Endodermal cell (in vitro differentiated cells): ENCODE measurements at regions not wholly inside any gene's neighbourhood (a gene's known extent, or its start where the extent isn't known, plus 50 kb on each side); places are given as distances from the start of the nearest gene placed in this dataset.

Source experiments
- DNase-seq: peaks from one replicate; pipeline ENCODE4 v3.0.0-alpha.2; 2017
- H3K27ac ChIP-seq: 2 replicates; pipeline ENCODE4 v1.5.1; 2013; ENCODE audit warnings: mild to moderate bottlenecking, low read depth, low read length, moderate library complexity
- H3K27me3 ChIP-seq: 2 replicates; pipeline ENCODE4 v1.6.1; 2013; ENCODE audit warnings: mild to moderate bottlenecking, low read length, moderate library complexity; ENCODE audit not compliant: insufficient read depth, control insufficient read depth, poor library complexity, severe bottlenecking
- H3K36me3 ChIP-seq: 2 replicates; pipeline ENCODE4 v1.7.0; 2013; ENCODE audit warnings: mild to moderate bottlenecking, low read length, moderate library complexity; ENCODE audit not compliant: control insufficient read depth, insufficient read depth
- H3K4me1 ChIP-seq: one replicate; pipeline ENCODE4 v1.7.0; 2013; ENCODE audit warnings: low read length; ENCODE audit not compliant: control insufficient read depth, insufficient read depth
- H3K4me3 ChIP-seq: 2 replicates; pipeline ENCODE4 v1.5.1; 2013; ENCODE audit warnings: mild to moderate bottlenecking, low read length, moderate library complexity
- H3K9ac ChIP-seq: 2 replicates; pipeline ENCODE4 v1.6.1; 2013; ENCODE audit warnings: mild to moderate bottlenecking, low read length, moderate library complexity; ENCODE audit not compliant: poor library complexity, severe bottlenecking; ENCODE audit errors: extremely low read depth
- H3K9me3 ChIP-seq: 2 replicates; pipeline ENCODE4 v1.6.1; 2013; ENCODE audit warnings: mild to moderate bottlenecking, low read length, moderate library complexity; ENCODE audit not compliant: control insufficient read depth
- H3K27ac Mint-ChIP-seq: 2 replicates; pipeline ENCODE4 v1.8.0; 2020; ENCODE audit warnings: mixed read lengths
- H3K27me3 Mint-ChIP-seq: 2 replicates; pipeline ENCODE4 v1.8.0; 2021; ENCODE audit warnings: mild to moderate bottlenecking, mixed read lengths; ENCODE audit not compliant: insufficient read depth
- H3K36me3 Mint-ChIP-seq: 2 replicates; pipeline ENCODE4 v1.8.0; 2020; ENCODE audit warnings: low read depth, mixed read lengths
- H3K4me1 Mint-ChIP-seq: 2 replicates; pipeline ENCODE4 v1.8.0; 2020; ENCODE audit warnings: mixed read lengths
- H3K4me3 Mint-ChIP-seq: 2 replicates; pipeline ENCODE4 v1.8.0; 2020; ENCODE audit warnings: mild to moderate bottlenecking, moderate library complexity, mixed read lengths
- H3K9me3 Mint-ChIP-seq: 2 replicates; pipeline ENCODE4 v1.8.0; 2020; ENCODE audit warnings: mild to moderate bottlenecking, mixed read lengths
- WGBS, 2 experiments: methylation state at CpG; one replicate each; pipeline versions ENCODE4 v1.1.5 to v1.1.7; 2013; ENCODE audit warnings: missing lambda C conversion rate in 2 of 2, mixed read lengths in 1 of 2; ENCODE audit not compliant: insufficient coverage in 1 of 2, insufficient read length in 1 of 2; 5-methylcytosine and 5-hydroxymethylcytosine counted together
- TF ChIP-seq, protein P1 (sequence below): fragments of 200-600 bp; sonication (generic); conservative IDR thresholded peaks from 2 replicates; pipeline ENCODE4 v1.5.0; 2021; ENCODE audit warnings: antibody characterized with exemption, mild to moderate bottlenecking

GRCh38 chr9:2481216-2481615 lies 140.4 kb upstream of the VLDLR start:
- H3K27ac ChIP-seq: no peak overlapping the region
- DNase-seq: no peak
- H3K27me3 Mint-ChIP-seq: no peaks in the 10 kb centered on the region
- H3K9me3 Mint-ChIP-seq: no peaks in the 10 kb centered on the region
- 95 to 100% methylated on average over 2 to 3 of the region's 3 CpGs for WGBS, 2 experiments
- no peak overlapping the region for H3K4me3 ChIP-seq
- no peak overlapping the region for H3K4me3 Mint-ChIP-seq
- H3K27me3 ChIP-seq: no peaks in the 10 kb centered on the region
- H3K4me1 ChIP-seq: no peaks in the 10 kb centered on the region
- no peak overlapping the region for H3K27ac Mint-ChIP-seq
- no peaks in the 10 kb centered on the region for H3K9me3 ChIP-seq
- H3K36me3 Mint-ChIP-seq: peaks cover 4% of the 10 kb centered on the region
- no peaks in the 10 kb centered on the region for H3K36me3 ChIP-seq
- H3K4me1 Mint-ChIP-seq: no peaks in the 10 kb centered on the region
- TF ChIP-seq, protein P1, sequence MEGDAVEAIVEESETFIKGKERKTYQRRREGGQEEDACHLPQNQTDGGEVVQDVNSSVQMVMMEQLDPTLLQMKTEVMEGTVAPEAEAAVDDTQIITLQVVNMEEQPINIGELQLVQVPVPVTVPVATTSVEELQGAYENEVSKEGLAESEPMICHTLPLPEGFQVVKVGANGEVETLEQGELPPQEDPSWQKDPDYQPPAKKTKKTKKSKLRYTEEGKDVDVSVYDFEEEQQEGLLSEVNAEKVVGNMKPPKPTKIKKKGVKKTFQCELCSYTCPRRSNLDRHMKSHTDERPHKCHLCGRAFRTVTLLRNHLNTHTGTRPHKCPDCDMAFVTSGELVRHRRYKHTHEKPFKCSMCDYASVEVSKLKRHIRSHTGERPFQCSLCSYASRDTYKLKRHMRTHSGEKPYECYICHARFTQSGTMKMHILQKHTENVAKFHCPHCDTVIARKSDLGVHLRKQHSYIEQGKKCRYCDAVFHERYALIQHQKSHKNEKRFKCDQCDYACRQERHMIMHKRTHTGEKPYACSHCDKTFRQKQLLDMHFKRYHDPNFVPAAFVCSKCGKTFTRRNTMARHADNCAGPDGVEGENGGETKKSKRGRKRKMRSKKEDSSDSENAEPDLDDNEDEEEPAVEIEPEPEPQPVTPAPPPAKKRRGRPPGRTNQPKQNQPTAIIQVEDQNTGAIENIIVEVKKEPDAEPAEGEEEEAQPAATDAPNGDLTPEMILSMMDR: no peak
- H3K9ac ChIP-seq: no peak overlapping the region

- Mint-ChIP-seq H3K27ac (no peak overlapping the region), H3K27me3 (peaks cover 2% of the 10 kb centered on the region), H3K36me3 (peaks cover 6% of the 10 kb centered on the region), H3K4me3 (no peak overlapping the region), H3K4me1 (no peaks in the 10 kb centered on the region), H3K9me3 (no peaks in the 10 kb centered on the region)
- Histone ChIP-seq H3K4me1 (no peaks in the 10 kb centered on the region), H3K4me3 (no peak overlapping the region), H3K27me3 (no peaks in the 10 kb centered on the region), H3K27ac (no peak overlapping the region), H3K36me3 (peaks cover 5% of the 10 kb centered on the region), H3K9ac (no peak overlapping the region), H3K9me3 (no peaks in the 10 kb centered on the region)
- TF ChIP-seq, protein P1: no peak
- no peak for DNase-seq
Observed at GRCh38 chr9:2486988-2487387, 134.6 kb upstream of the VLDLR start.

GRCh38 chr9:2489838-2490314 lies 131.7 kb upstream of the VLDLR start:
- Mint-ChIP-seq H3K36me3 (peaks cover 2% of the 10 kb centered on the region), H3K9me3 (no peaks in the 10 kb centered on the region), H3K4me3 (no peak overlapping the region), H3K27me3 (peaks cover 2% of the 10 kb centered on the region), H3K27ac (no peak overlapping the region), H3K4me1 (peaks cover 15% of the 10 kb centered on the region)
- no peak overlapping the region for H3K9ac ChIP-seq
- H3K9me3 ChIP-seq: no peaks in the 10 kb centered on the region
- H3K27me3 ChIP-seq: no peaks in the 10 kb centered on the region
- no peak overlapping the region for H3K4me3 ChIP-seq
- 100% methylated on average over 1 of the region's 2 CpGs; no CpG with 5 or more reads in 1 of the 2 experiments for WGBS, 2 experiments
- DNase-seq: no peak
- H3K4me1 ChIP-seq: peaks cover 2% of the 10 kb centered on the region
- TF ChIP-seq, protein P1: no peak
- H3K27ac ChIP-seq: no peak overlapping the region
- peaks cover 5% of the 10 kb centered on the region for H3K36me3 ChIP-seq
